CD4-positive, alpha-beta T cell (primary cell): ENCODE measurements at regions not wholly inside any gene's neighbourhood (a gene's known extent, or its start where the extent isn't known, plus 50 kb on each side); places are given as distances from the start of the nearest gene placed in this dataset.

Experiments used
- ATAC-seq: fragments of 200-7000 bp; cut with Tn5 transposase; one replicate; pipeline ENCODE4 v1.10.0; 2022; ENCODE audit warnings: mild to moderate bottlenecking; ENCODE audit not compliant: poor library complexity
- CTCF ChIA-PET: fragments of 350-600 bp; sonication (Branson Sonifier 250); formaldehyde crosslinking; loops from one replicate; lab custom pipeline; 2021; ENCODE audit warnings: antibody characterized with exemption, inconsistent platforms; lab: Charles Lee
- POLR2A ChIA-PET: fragments of 350-600 bp; sonication (Branson Sonifier 250); formaldehyde crosslinking; loops from one replicate; lab custom pipeline; 2021; ENCODE audit warnings: antibody characterized with exemption, inconsistent platforms; lab: Charles Lee
- DNase-seq, 14 experiments: peaks; one replicate each; pipeline ENCODE4 v3.0.0-alpha.2; 2013 to 2020; ENCODE audit warnings: mixed read lengths in 2 of 14
- H3K27ac ChIP-seq, 2 donors: one replicate each; pipeline versions ENCODE4 v1.5.1 to v1.7.0; 2013; ENCODE audit warnings: low read length in 2 of 2, low read depth in 1 of 2, mild to moderate bottlenecking in 1 of 2
- H3K27me3 ChIP-seq, 2 experiments: 1 replicate in 1 of 2; 2 replicates in 1 of 2; pipeline versions ENCODE4 v1.6.1 to v1.7.0; 2013; ENCODE audit warnings: low read length in 2 of 2, control low read depth in 1 of 2, mild to moderate bottlenecking in 1 of 2, moderate library complexity in 1 of 2; ENCODE audit not compliant: insufficient read depth in 2 of 2, control insufficient read depth in 1 of 2
- H3K36me3 ChIP-seq: one replicate; pipeline ENCODE4 v1.6.1; 2013; ENCODE audit warnings: low read length, control low read depth; ENCODE audit not compliant: insufficient read depth
- H3K4me1 ChIP-seq: one replicate; pipeline ENCODE4 v1.6.1; 2013; ENCODE audit warnings: low read length, control low read depth; ENCODE audit not compliant: insufficient read depth
- H3K4me3 ChIP-seq: one replicate; pipeline ENCODE4 v1.5.1; 2013; ENCODE audit warnings: mild to moderate bottlenecking, low read length, moderate library complexity
- H3K9me3 ChIP-seq, 2 experiments: 1 replicate in 1 of 2; 2 replicates in 1 of 2; pipeline versions ENCODE4 v1.6.1 to v1.7.0; 2013; ENCODE audit warnings: low read length in 2 of 2, mild to moderate bottlenecking in 2 of 2, control low read depth in 1 of 2, moderate library complexity in 1 of 2; ENCODE audit not compliant: control insufficient read depth in 1 of 2, insufficient read depth in 1 of 2
- H3K27ac Mint-ChIP-seq: one replicate; pipeline ENCODE4 v1.8.0; 2020; ENCODE audit warnings: mixed read lengths
- H3K27me3 Mint-ChIP-seq: one replicate; pipeline ENCODE4 v1.8.0; 2021; ENCODE audit warnings: mixed read lengths
- H3K36me3 Mint-ChIP-seq: one replicate; pipeline ENCODE4 v1.8.0; 2021; ENCODE audit warnings: low read depth, mixed read lengths
- H3K4me1 Mint-ChIP-seq: one replicate; pipeline ENCODE4 v1.8.0; 2021; ENCODE audit warnings: low read depth, mixed read lengths
- H3K4me3 Mint-ChIP-seq: one replicate; pipeline ENCODE4 v1.8.0; 2020; ENCODE audit warnings: mild to moderate bottlenecking, mixed read lengths
- H3K9me3 Mint-ChIP-seq: one replicate; pipeline ENCODE4 v1.8.0; 2020; ENCODE audit warnings: mixed read lengths
- intact Hi-C, 2 experiments: fragments of 100-400 bp; cut with DNase I in 1 of 2; cut with micrococcal nuclease in 1 of 2; formaldehyde crosslinking; loops; one replicate each; pipeline versions ENCODE4 v1.15.1 to v1.9.0; 2023 to 2025; cut with DNase I, micrococcal nuclease
- TF ChIP-seq, protein P1 (sequence below): fragments of 200-600 bp; IDR thresholded peaks from one replicate; pipeline ENCODE4 v1.8.0; 2022; ENCODE audit warnings: antibody characterized with exemption, mild to moderate bottlenecking

DNA sequence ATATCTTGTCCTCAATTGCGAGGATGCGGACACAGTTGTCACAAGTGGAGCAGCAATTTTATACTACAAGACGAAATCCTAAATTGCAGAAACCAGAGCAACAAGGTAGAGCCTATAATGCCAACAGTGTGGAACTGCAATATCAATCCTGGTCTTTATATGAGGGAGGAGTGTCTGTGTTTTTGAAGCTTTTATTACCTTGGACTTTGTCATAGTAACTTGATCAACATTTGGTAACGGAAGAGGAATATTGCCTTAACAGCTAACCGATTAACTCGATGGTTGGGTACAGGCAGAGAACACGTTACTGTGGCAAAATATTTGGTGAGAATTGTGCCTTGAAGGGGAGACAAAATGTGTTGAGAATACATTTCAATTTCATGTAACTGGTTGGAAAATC lies 661.5 kb downstream of the FGF9 start:
- TF ChIP-seq, protein P1, sequence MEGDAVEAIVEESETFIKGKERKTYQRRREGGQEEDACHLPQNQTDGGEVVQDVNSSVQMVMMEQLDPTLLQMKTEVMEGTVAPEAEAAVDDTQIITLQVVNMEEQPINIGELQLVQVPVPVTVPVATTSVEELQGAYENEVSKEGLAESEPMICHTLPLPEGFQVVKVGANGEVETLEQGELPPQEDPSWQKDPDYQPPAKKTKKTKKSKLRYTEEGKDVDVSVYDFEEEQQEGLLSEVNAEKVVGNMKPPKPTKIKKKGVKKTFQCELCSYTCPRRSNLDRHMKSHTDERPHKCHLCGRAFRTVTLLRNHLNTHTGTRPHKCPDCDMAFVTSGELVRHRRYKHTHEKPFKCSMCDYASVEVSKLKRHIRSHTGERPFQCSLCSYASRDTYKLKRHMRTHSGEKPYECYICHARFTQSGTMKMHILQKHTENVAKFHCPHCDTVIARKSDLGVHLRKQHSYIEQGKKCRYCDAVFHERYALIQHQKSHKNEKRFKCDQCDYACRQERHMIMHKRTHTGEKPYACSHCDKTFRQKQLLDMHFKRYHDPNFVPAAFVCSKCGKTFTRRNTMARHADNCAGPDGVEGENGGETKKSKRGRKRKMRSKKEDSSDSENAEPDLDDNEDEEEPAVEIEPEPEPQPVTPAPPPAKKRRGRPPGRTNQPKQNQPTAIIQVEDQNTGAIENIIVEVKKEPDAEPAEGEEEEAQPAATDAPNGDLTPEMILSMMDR: no peak
- intact Hi-C loops: no loop called here
- Mint-ChIP-seq H3K4me1 (no peaks in the 10 kb centered on the region), H3K9me3 (no peaks in the 10 kb centered on the region), H3K27me3 (no peaks in the 10 kb centered on the region), H3K27ac (no peak overlapping the region), H3K36me3 (no peaks in the 10 kb centered on the region), H3K4me3 (no peak overlapping the region)
- ATAC-seq (no peak), DNase-seq (no peak)
- no peak overlapping the region for H3K27ac ChIP-seq
- no peaks in the 10 kb centered on the region for H3K27me3 ChIP-seq
- POLR2A ChIA-PET: interaction anchor here (0.6 kb wide), 1 partner anchor 1366 kb away, joined by 3 read pairs; no protein-coding TSS in a partner anchor
- no peak overlapping the region for H3K4me3 ChIP-seq
- H3K4me1 ChIP-seq: no peaks in the 10 kb centered on the region
- no peaks in the 10 kb centered on the region for H3K36me3 ChIP-seq
- CTCF ChIA-PET: no interaction called here
- no peaks in the 10 kb centered on the region for H3K9me3 ChIP-seq

- H3K4me3 ChIP-seq: no peak overlapping the region
- H3K9me3 ChIP-seq: peaks cover 6 to 10% of the 10 kb centered on the region in 2 experiments
- CTCF ChIA-PET: no interaction called here
- POLR2A ChIA-PET: no interaction called here
- H3K9me3 Mint-ChIP-seq: peaks cover 5% of the 10 kb centered on the region
- no peaks in the 10 kb centered on the region for H3K4me1 ChIP-seq
- intact Hi-C loops: no loop called here
- no peaks in the 10 kb centered on the region for H3K27me3 ChIP-seq
- no peaks in the 10 kb centered on the region for H3K36me3 ChIP-seq
- no peak for DNase-seq
- TF ChIP-seq, protein P1: no peak
- no peaks in the 10 kb centered on the region for H3K36me3 Mint-ChIP-seq
- no peak overlapping the region for H3K27ac Mint-ChIP-seq
- H3K27me3 Mint-ChIP-seq: peaks cover 13% of the 10 kb centered on the region
- H3K27ac ChIP-seq: no peak overlapping the region
- H3K4me1 Mint-ChIP-seq: no peaks in the 10 kb centered on the region
- H3K4me3 Mint-ChIP-seq: no peak overlapping the region
- ATAC-seq: no peak
Observed at GRCh38 chr13:22336460-22336859, 665.6 kb downstream of the FGF9 start.

DNA sequence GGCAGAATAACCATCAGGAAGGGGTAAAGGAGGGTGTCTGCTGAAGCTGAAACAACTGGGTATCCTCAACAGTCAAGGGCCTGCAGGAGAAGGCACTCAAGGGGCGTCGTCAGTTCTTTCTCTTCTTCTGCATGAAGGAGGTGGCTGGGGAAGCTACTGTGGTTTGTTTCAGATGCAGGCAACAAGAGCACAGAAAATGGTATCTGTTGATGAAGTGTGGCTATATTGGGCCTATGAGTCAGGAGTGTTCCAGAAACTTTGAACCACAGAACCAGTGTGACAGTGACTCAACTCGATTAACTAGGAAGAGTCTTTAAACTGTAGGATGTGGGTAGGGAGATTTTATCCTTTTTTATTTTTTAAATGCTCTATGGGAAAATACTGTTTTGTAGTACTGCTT lies 686.3 kb downstream of the FGF9 start:
- TF ChIP-seq, protein P1: no peak
- Histone ChIP-seq H3K4me3 (no peak overlapping the region), H3K27me3 (no peaks in the 10 kb centered on the region), H3K27ac (no peak overlapping the region), H3K9me3 (no peaks in the 10 kb centered on the region), H3K36me3 (no peaks in the 10 kb centered on the region), H3K4me1 (no peaks in the 10 kb centered on the region)
- ChIA-PET POLR2A (no interaction called here), CTCF (no interaction called here)
- DNase-seq (no peak), ATAC-seq (no peak)
- H3K4me1 Mint-ChIP-seq: no peaks in the 10 kb centered on the region
- intact Hi-C loops: no loop called here
- no peaks in the 10 kb centered on the region for H3K27me3 Mint-ChIP-seq
- H3K36me3 Mint-ChIP-seq: no peaks in the 10 kb centered on the region
- peaks cover 3% of the 10 kb centered on the region for H3K9me3 Mint-ChIP-seq
- H3K4me3 Mint-ChIP-seq: no peak overlapping the region
- no peak overlapping the region for H3K27ac Mint-ChIP-seq
